GM23338 (cell line): ENCODE measurements at regions not wholly inside any gene's neighbourhood (a gene's known extent, or its start where the extent isn't known, plus 50 kb on each side); places are given as distances from the start of the nearest gene placed in this dataset.

Source experiments
- ATAC-seq: fragments of 200-7000 bp; cut with Tn5 transposase; 3 replicates; pipeline ENCODE4 v1.9.1; 2020
- DNase-seq: peaks from one replicate; pipeline ENCODE4 v3.0.0-alpha.2; 2015; ENCODE audit warnings: low spot score
- H2AFZ ChIP-seq: fragments of 200-600 bp; sonication (generic); 2 replicates; pipeline ENCODE4 v1.8.0; 2016; ENCODE audit warnings: antibody characterized with exemption, mild to moderate bottlenecking, moderate library complexity
- H3F3A ChIP-seq: fragments of 200-600 bp; sonication (generic); replicated peaks from 2 replicates; pipeline ENCODE4 v1.8.0; 2017; ENCODE audit warnings: antibody characterized with exemption, mixed run types, low read depth
- H3K27ac ChIP-seq: fragments of 200-600 bp; sonication (generic); 2 replicates; pipeline ENCODE4 v1.6.1; 2016; ENCODE audit warnings: low read depth
- H3K27me3 ChIP-seq: fragments of 200-600 bp; sonication (generic); 2 replicates; pipeline ENCODE4 v1.8.0; 2016; ENCODE audit warnings: mild to moderate bottlenecking, mixed run types, moderate library complexity; ENCODE audit not compliant: insufficient read depth
- H3K36me3 ChIP-seq: fragments of 200-600 bp; sonication (generic); 2 replicates; pipeline ENCODE4 v1.8.0; 2016; ENCODE audit warnings: mild to moderate bottlenecking; ENCODE audit not compliant: insufficient read depth
- H3K4me1 ChIP-seq: fragments of 200-600 bp; sonication (generic); 2 replicates; pipeline ENCODE4 v1.8.0; 2016; ENCODE audit warnings: mild to moderate bottlenecking, moderate library complexity; ENCODE audit not compliant: insufficient read depth
- H3K4me2 ChIP-seq: fragments of 200-600 bp; sonication (generic); 2 replicates; pipeline ENCODE4 v1.7.1; 2017; ENCODE audit warnings: mixed run types
- H3K4me3 ChIP-seq: fragments of 200-600 bp; sonication (generic); 2 replicates; pipeline ENCODE4 v1.6.1; 2016; ENCODE audit warnings: mixed run types
- H3K79me2 ChIP-seq: fragments of 200-600 bp; sonication (generic); replicated peaks from 2 replicates; pipeline ENCODE4 v1.8.0; 2017; ENCODE audit warnings: mild to moderate bottlenecking; ENCODE audit not compliant: insufficient read depth
- H3K9me2 ChIP-seq: fragments of 200-600 bp; sonication (generic); 2 replicates; pipeline ENCODE4 v1.8.0; 2017; ENCODE audit not compliant: insufficient read depth
- H4K20me1 ChIP-seq: fragments of 200-600 bp; sonication (generic); replicated peaks from 2 replicates; pipeline ENCODE4 v1.8.0; 2017; ENCODE audit warnings: mild to moderate bottlenecking; ENCODE audit not compliant: insufficient read depth
- H3K27ac Mint-ChIP-seq: 2 replicates; pipeline ENCODE4 v1.8.0; 2020; ENCODE audit warnings: inconsistent platforms, mild to moderate bottlenecking, moderate library complexity, mixed read lengths
- H3K27me3 Mint-ChIP-seq: 3 replicates; pipeline ENCODE4 v1.8.0; 2022; ENCODE audit warnings: low read depth, mild to moderate bottlenecking, moderate library complexity, mixed read lengths, inconsistent platforms; ENCODE audit not compliant: insufficient read depth, poor library complexity
- H3K36me3 Mint-ChIP-seq: 3 replicates; pipeline ENCODE4 v1.8.0; 2021; ENCODE audit warnings: low read depth, mild to moderate bottlenecking, inconsistent platforms, moderate library complexity, mixed read lengths
- H3K4me1 Mint-ChIP-seq: 3 replicates; pipeline ENCODE4 v1.8.0; 2020; ENCODE audit warnings: mild to moderate bottlenecking, inconsistent platforms, mixed read lengths
- H3K4me3 Mint-ChIP-seq: 3 replicates; pipeline ENCODE4 v1.8.0; 2021; ENCODE audit warnings: moderate library complexity, mild to moderate bottlenecking, inconsistent platforms, mixed read lengths
- H3K9me3 Mint-ChIP-seq: 3 replicates; pipeline ENCODE4 v1.8.0; 2020; ENCODE audit warnings: moderate library complexity, mild to moderate bottlenecking, inconsistent platforms, mixed read lengths
- CTCF ChIP-seq, 2 experiments: fragments of 200-600 bp in 1 of 2; sonication (generic) in 1 of 2; conservative IDR thresholded peaks; 2 replicates each; pipeline versions ENCODE4 v1.5.1 to v1.6.1; 2016 to 2017; ENCODE audit warnings: antibody characterized with exemption in 2 of 2, low read depth in 2 of 2, mild to moderate bottlenecking in 2 of 2, moderate library complexity in 1 of 2
- ETS1 ChIP-seq: IDR thresholded peaks from 2 replicates; pipeline ENCODE4 v1.6.1; 2016; ENCODE audit warnings: antibody characterized with exemption
- EZH2 ChIP-seq: fragments of 200-600 bp; sonication (generic); IDR thresholded peaks from one replicate; pipeline ENCODE4 v1.8.0; 2017; ENCODE audit warnings: antibody characterized with exemption, mild to moderate bottlenecking, low read depth; ENCODE audit not compliant: unreplicated experiment
- JUNB ChIP-seq: IDR thresholded peaks from one replicate; pipeline ENCODE4 v1.6.1; 2016; ENCODE audit warnings: antibody characterized with exemption; ENCODE audit not compliant: unreplicated experiment
- STAT1 ChIP-seq: IDR thresholded peaks from one replicate; pipeline ENCODE4 v1.6.1; 2016; ENCODE audit warnings: antibody characterized with exemption; ENCODE audit not compliant: unreplicated experiment
- TF ChIP-seq, protein P1 (sequence below): fragments of 250-450 bp; sonication (Bioruptor Pico); IDR thresholded peaks from 2 replicates; pipeline ENCODE4 v1.5.0; 2020; ENCODE audit warnings: mild to moderate bottlenecking, moderate library complexity

GRCh38 chr11:80726236-80726635 is 1285.4 kb upstream of the TENM4 start (continued):
- TF ChIP-seq, protein P1, sequence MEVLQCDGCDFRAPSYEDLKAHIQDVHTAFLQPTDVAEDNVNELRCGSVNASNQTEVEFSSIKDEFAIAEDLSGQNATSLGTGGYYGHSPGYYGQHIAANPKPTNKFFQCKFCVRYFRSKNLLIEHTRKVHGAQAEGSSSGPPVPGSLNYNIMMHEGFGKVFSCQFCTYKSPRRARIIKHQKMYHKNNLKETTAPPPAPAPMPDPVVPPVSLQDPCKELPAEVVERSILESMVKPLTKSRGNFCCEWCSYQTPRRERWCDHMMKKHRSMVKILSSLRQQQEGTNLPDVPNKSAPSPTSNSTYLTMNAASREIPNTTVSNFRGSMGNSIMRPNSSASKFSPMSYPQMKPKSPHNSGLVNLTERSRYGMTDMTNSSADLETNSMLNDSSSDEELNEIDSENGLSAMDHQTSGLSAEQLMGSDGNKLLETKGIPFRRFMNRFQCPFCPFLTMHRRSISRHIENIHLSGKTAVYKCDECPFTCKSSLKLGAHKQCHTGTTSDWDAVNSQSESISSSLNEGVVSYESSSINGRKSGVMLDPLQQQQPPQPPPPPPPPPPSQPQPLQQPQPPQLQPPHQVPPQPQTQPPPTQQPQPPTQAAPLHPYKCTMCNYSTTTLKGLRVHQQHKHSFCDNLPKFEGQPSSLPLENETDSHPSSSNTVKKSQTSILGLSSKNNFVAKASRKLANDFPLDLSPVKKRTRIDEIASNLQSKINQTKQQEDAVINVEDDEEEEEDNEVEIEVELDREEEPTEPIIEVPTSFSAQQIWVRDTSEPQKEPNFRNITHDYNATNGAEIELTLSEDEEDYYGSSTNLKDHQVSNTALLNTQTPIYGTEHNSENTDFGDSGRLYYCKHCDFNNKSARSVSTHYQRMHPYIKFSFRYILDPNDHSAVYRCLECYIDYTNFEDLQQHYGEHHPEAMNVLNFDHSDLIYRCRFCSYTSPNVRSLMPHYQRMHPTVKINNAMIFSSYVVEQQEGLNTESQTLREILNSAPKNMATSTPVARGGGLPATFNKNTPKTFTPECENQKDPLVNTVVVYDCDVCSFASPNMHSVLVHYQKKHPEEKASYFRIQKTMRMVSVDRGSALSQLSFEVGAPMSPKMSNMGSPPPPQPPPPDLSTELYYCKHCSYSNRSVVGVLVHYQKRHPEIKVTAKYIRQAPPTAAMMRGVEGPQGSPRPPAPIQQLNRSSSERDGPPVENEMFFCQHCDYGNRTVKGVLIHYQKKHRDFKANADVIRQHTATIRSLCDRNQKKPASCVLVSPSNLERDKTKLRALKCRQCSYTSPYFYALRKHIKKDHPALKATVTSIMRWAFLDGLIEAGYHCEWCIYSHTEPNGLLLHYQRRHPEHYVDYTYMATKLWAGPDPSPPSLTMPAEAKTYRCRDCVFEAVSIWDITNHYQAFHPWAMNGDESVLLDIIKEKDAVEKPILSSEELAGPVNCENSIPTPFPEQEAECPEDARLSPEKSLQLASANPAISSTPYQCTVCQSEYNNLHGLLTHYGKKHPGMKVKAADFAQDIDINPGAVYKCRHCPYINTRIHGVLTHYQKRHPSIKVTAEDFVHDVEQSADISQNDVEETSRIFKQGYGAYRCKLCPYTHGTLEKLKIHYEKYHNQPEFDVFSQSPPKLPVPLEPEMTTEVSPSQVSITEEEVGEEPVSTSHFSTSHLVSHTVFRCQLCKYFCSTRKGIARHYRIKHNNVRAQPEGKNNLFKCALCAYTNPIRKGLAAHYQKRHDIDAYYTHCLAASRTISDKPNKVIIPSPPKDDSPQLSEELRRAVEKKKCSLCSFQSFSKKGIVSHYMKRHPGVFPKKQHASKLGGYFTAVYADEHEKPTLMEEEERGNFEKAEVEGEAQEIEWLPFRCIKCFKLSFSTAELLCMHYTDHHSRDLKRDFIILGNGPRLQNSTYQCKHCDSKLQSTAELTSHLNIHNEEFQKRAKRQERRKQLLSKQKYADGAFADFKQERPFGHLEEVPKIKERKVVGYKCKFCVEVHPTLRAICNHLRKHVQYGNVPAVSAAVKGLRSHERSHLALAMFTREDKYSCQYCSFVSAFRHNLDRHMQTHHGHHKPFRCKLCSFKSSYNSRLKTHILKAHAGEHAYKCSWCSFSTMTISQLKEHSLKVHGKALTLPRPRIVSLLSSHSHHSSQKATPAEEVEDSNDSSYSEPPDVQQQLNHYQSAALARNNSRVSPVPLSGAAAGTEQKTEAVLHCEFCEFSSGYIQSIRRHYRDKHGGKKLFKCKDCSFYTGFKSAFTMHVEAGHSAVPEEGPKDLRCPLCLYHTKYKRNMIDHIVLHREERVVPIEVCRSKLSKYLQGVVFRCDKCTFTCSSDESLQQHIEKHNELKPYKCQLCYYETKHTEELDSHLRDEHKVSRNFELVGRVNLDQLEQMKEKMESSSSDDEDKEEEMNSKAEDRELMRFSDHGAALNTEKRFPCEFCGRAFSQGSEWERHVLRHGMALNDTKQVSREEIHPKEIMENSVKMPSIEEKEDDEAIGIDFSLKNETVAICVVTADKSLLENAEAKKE (CRISPR knock-in tag) = no peak

GRCh38 chr11:80724366-80724765 is 1283.5 kb upstream of the TENM4 start:
- Histone ChIP-seq H4K20me1 (no peaks in the 10 kb centered on the region), H3F3A (no peaks in the 10 kb centered on the region), H3K27ac (no peak overlapping the region), H3K4me2 (no peak overlapping the region), H3K4me1 (peaks cover 10% of the 10 kb centered on the region; the same call in 1 of the 2 replicates), H2AFZ (no peak overlapping the region), H3K79me2 (no peaks in the 10 kb centered on the region), H3K36me3 (no peaks in the 10 kb centered on the region), H3K4me3 (no peak overlapping the region), H3K9me2 (no peaks in the 10 kb centered on the region; the same call in 1 of the 2 replicates), H3K27me3 (no peaks in the 10 kb centered on the region)
- Mint-ChIP-seq H3K9me3 (no peaks in the 10 kb centered on the region), H3K36me3 (no peaks in the 10 kb centered on the region), H3K27me3 (peaks cover 4% of the 10 kb centered on the region), H3K4me1 (peaks cover 19% of the 10 kb centered on the region), H3K4me3 (no peak overlapping the region), H3K27ac (no peak overlapping the region)
- TF ChIP-seq JUNB (no peak), EZH2 (no peak), ETS1 (no peak), STAT1 (no peak), CTCF (conservative IDR thresholded peaks at IDR 0.05; ENCODE audit: low read depth in 2 of 2) (no peak)
- DNase-seq = no peak
- no peak for ATAC-seq
